HCT116 (cell line): ENCODE measurements at regions not wholly inside any gene's neighbourhood (a gene's known extent, or its start where the extent isn't known, plus 50 kb on each side); places are given as distances from the start of the nearest gene placed in this dataset.

Experiments used
- ATAC-seq: fragments of 200-7000 bp; cut with Tn5 transposase; 2 replicates; pipeline ENCODE4 v1.9.1; 2020; ENCODE audit warnings: mild to moderate bottlenecking, moderate library complexity
- BruUV-seq: library from RNA; stranded (reverse); fragments of 400-500 nt; replicated peaks from 2 replicates; lab custom pipeline; 2021; lab: Mats Ljungman, UMichigan
- CTCF ChIA-PET: fragments of 300-600 bp; sonication (Branson Sonifier 250); formaldehyde crosslinking; loops from one replicate; lab custom pipeline; 2021; ENCODE audit warnings: antibody characterized with exemption; lab: Charles Lee
- POLR2A ChIA-PET: fragments of 300-600, 350-600 bp; sonication (Branson Sonifier 250); formaldehyde crosslinking; loops from one replicate; lab custom pipeline; 2021; ENCODE audit warnings: antibody characterized with exemption; lab: Charles Lee
- RAD21 ChIA-PET, 2 experiments: fragments of 300-600 bp; sonication (Branson Sonifier 250); formaldehyde crosslinking; loops; one replicate each; lab custom pipeline; 2023; ENCODE audit warnings: low total read pairs in 2 of 2; ENCODE audit not compliant: uncharacterized antibody in 2 of 2, unreplicated experiment in 2 of 2, low non-redundant PET in 1 of 2; lab: Charles Lee
- DNase-seq: peaks from one replicate; pipeline ENCODE4 v3.0.0-alpha.2; 2010; ENCODE audit warnings: low read depth, low spot score
- H2AFZ ChIP-seq: fragments of 200-600 bp; shearing (Covaris generic), sonication (generic); 2 replicates; pipeline ENCODE4 v1.6.1; 2017; ENCODE audit warnings: low read depth, mixed run types, mixed read lengths, antibody characterized with exemption, low read length; ENCODE audit not compliant: poor library complexity, severe bottlenecking
- H3K27ac ChIP-seq: 2 replicates; pipeline ENCODE4 v1.5.1; 2012; ENCODE audit warnings: low read depth, low read length
- H3K27me3 ChIP-seq: fragments of 200-600 bp; sonication (generic); 2 replicates; pipeline ENCODE4 v1.6.1; 2016; ENCODE audit warnings: mixed run types, low read length, mixed read lengths; ENCODE audit not compliant: insufficient read depth
- H3K36me3 ChIP-seq, 2 experiments: fragments of 200-500 bp in 1 of 2; fragments of 200-600 bp in 1 of 2; sonication (Bioruptor generic) in 1 of 2; sonication (generic) in 1 of 2; 2 replicates each; pipeline versions ENCODE4 v1.5.1 to v1.6.1; 2014 to 2016; ENCODE audit warnings: low read length in 2 of 2, inconsistent platforms in 1 of 2, mixed read lengths in 1 of 2, mixed run types in 1 of 2; ENCODE audit not compliant: insufficient read depth in 2 of 2, control insufficient read depth in 1 of 2
- H3K4me1 ChIP-seq, 2 experiments: fragments of 200-600 bp in 1 of 2; sonication (generic) in 1 of 2; 2 replicates each; pipeline versions ENCODE4 v1.5.1 to v1.6.1; 2012 to 2017; ENCODE audit warnings: low read length in 2 of 2, inconsistent platforms in 1 of 2, mild to moderate bottlenecking in 1 of 2, mixed read lengths in 1 of 2, mixed run types in 1 of 2, moderate library complexity in 1 of 2; ENCODE audit not compliant: insufficient read depth in 2 of 2, control insufficient read depth in 1 of 2
- H3K4me2 ChIP-seq: fragments of 200-600 bp; sonication (generic); 2 replicates; pipeline ENCODE4 v1.6.1; 2017; ENCODE audit warnings: mixed run types, low read length, mixed read lengths
- H3K4me3 ChIP-seq, 2 experiments: fragments of 200-600 bp in 1 of 2; sonication (generic) in 1 of 2; replicated peaks in 1 of 2; 2 replicates each; pipeline ENCODE4 v1.5.1; 2011 to 2016; ENCODE audit warnings: low read length in 2 of 2, control low read depth in 1 of 2, low read depth in 1 of 2, mild to moderate bottlenecking in 1 of 2, mixed read lengths in 1 of 2, mixed run types in 1 of 2
- H3K79me2 ChIP-seq: fragments of 200-600 bp; sonication (generic); 2 replicates; pipeline ENCODE4 v1.6.1; 2017; ENCODE audit warnings: mild to moderate bottlenecking, mixed run types, low read length, moderate library complexity, mixed read lengths; ENCODE audit not compliant: insufficient read depth
- H3K9ac ChIP-seq: fragments of 200-600 bp; sonication (generic); 2 replicates; pipeline ENCODE4 v1.6.1; 2016; ENCODE audit warnings: low read length, mixed read lengths
- H3K9me2 ChIP-seq: fragments of 200-600 bp; sonication (generic), shearing (Covaris generic); 2 replicates; pipeline ENCODE4 v1.6.1; 2017; ENCODE audit warnings: mixed run types, mild to moderate bottlenecking, moderate library complexity; ENCODE audit not compliant: insufficient read depth
- H3K9me3 ChIP-seq, 2 experiments: fragments of 200-500 bp in 1 of 2; fragments of 200-600 bp in 1 of 2; sonication (Bioruptor generic) in 1 of 2; sonication (generic) in 1 of 2; 2 replicates each; pipeline ENCODE4 v1.6.1; 2014 to 2017; ENCODE audit warnings: low read length in 2 of 2, mixed read lengths in 2 of 2, inconsistent platforms in 1 of 2, low read depth in 1 of 2, mild to moderate bottlenecking in 1 of 2, mixed run types in 1 of 2, moderate library complexity in 1 of 2; ENCODE audit not compliant: control insufficient read depth in 1 of 2, insufficient read depth in 1 of 2
- H4K20me1 ChIP-seq: fragments of 200-600 bp; sonication (generic), shearing (Covaris generic); 2 replicates; pipeline ENCODE4 v1.6.1; 2017; ENCODE audit warnings: mixed run types, mild to moderate bottlenecking, moderate library complexity; ENCODE audit not compliant: insufficient read depth
- CBX3 ChIP-seq: IDR thresholded peaks from 2 replicates; pipeline ENCODE4 v1.6.1; 2012; ENCODE audit warnings: low read depth
- EGR1 ChIP-seq: IDR thresholded peaks from 2 replicates; pipeline ENCODE4 v1.6.1; 2012; ENCODE audit warnings: low read depth
- ELF1 ChIP-seq: IDR thresholded peaks from 2 replicates; pipeline ENCODE4 v1.6.1; 2012; ENCODE audit warnings: low read depth, borderline replicate concordance
- EZH2 ChIP-seq: fragments of 200-600 bp; sonication (generic); IDR thresholded peaks from 2 replicates; pipeline ENCODE4 v1.6.1; 2017; ENCODE audit warnings: antibody characterized with exemption, mixed run types
- EZH2phosphoT487 ChIP-seq: fragments of 200-600 bp; IDR thresholded peaks from 2 replicates; pipeline ENCODE4 v1.6.1; 2018; ENCODE audit warnings: antibody characterized with exemption, borderline replicate concordance
- JUND ChIP-seq: IDR thresholded peaks from 2 replicates; pipeline ENCODE4 v1.6.1; 2012
- RAD21 ChIP-seq: IDR thresholded peaks from 2 replicates; pipeline ENCODE4 v1.6.1; 2012; ENCODE audit warnings: low read depth, mild to moderate bottlenecking
- SIN3A ChIP-seq: IDR thresholded peaks from 2 replicates; pipeline ENCODE4 v1.6.1; 2012; ENCODE audit warnings: low read depth
- SP1 ChIP-seq: IDR thresholded peaks from 2 replicates; pipeline ENCODE4 v1.6.1; 2012; ENCODE audit warnings: low read depth
- SRF ChIP-seq: IDR thresholded peaks from 2 replicates; pipeline ENCODE4 v1.6.1; 2012; ENCODE audit warnings: low read depth
- TCF7L2 ChIP-seq: IDR thresholded peaks from 2 replicates; pipeline ENCODE4 v1.7.0; 2011; ENCODE audit warnings: borderline replicate concordance, inconsistent platforms; ENCODE audit not compliant: insufficient read depth, insufficient read length; ENCODE audit errors: extremely low read depth
- YY1 ChIP-seq: IDR thresholded peaks from 2 replicates; pipeline ENCODE4 v1.6.1; 2011; ENCODE audit warnings: low read length, low read depth, moderate library complexity, mild to moderate bottlenecking; ENCODE audit not compliant: insufficient replicate concordance; ENCODE audit errors: extremely low read depth
- ZFX ChIP-seq: fragments of 450-650 bp; IDR thresholded peaks from 2 replicates; pipeline ENCODE4 v1.6.1; 2017
- intact Hi-C: fragments of 100-400 bp; cut with micrococcal nuclease; formaldehyde crosslinking; loops from 2 replicates; pipeline ENCODE4 v1.10.0; 2022
- TF ChIP-seq, protein P1 (sequence below): IDR thresholded peaks from 2 replicates; pipeline ENCODE4 v1.6.1; 2012

DNA sequence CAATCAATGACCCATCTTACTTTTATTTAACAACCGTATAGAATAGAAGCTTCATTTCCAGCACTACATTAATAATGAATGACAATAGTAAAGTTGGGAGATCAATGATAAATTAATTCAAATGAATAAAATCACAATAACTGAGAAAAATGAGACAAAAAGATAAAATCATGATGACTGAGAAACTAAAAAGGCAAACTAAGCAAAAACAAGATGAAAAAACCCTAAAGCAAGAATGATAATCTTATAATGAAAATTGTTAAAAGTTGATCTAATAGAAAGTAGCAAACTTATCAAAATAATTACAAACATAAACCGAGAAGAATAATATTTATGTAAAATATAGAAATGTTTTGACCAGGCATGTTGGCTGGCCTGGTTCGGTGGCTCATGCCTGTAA is 130.4 kb upstream of the INPP4B start:
- Histone ChIP-seq H3K4me2 (no peak overlapping the region), H3K79me2 (no peaks in the 10 kb centered on the region), H3K27ac (no peak overlapping the region), H3K9me3 (no peaks in the 10 kb centered on the region), H3K9ac (no peak overlapping the region), H3K9me2 (no peaks in the 10 kb centered on the region), H2AFZ (no peak overlapping the region), H4K20me1 (no peaks in the 10 kb centered on the region), H3K4me1 (no peaks in the 10 kb centered on the region), H3K4me3 (no peak overlapping the region), H3K36me3 (no peaks in the 10 kb centered on the region), H3K27me3 (no peaks in the 10 kb centered on the region)
- intact Hi-C loops = no loop called here
- ATAC-seq (no peak), DNase-seq (no peak)
- ChIA-PET CTCF (interaction anchor here (2.1 kb wide), 1 partner anchor 9 kb away, joined by 7 read pairs; no protein-coding TSS in a partner anchor), RAD21 (no interaction called here), POLR2A (no interaction called here)
- BruUV-seq = no TSS peak
- TF ChIP-seq EZH2phosphoT487 (no peak), ELF1 (no peak), JUND (no peak), SRF (no peak), CBX3 (no peak), SIN3A (no peak), YY1 (no peak), TCF7L2 (no peak), SP1 (no peak)

DNA sequence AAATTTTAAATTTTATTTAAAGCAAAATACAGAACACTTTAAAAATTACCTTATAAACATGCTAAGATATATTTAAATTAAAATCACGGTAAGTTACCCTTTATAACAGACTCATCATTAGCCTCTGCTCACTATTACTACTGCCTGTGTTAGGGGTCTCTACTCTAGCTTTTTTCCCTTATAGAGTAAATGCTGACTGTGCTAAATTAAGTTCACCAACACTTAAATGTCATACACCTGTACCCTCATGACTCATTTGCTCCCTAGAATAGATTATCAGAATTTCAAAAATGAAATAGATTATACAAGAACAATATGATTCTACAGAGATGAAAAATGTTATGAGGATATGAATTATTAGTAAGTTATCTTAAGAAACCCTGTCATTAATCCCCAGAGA is 131.1 kb upstream of the INPP4B start:
- BruUV-seq = no TSS peak

More for the DNA sequence above, 131.1 kb upstream of the INPP4B start:
- H3K27ac ChIP-seq = no peak overlapping the region
- no peaks in the 10 kb centered on the region for H3K4me1 ChIP-seq
- H3K36me3 ChIP-seq = no peaks in the 10 kb centered on the region
- no peak overlapping the region for H3K4me2 ChIP-seq
- TF ChIP-seq CBX3 (no peak), EGR1 (no peak), RAD21 (no peak), EZH2phosphoT487 (no peak), SRF (no peak), EZH2 (no peak), JUND (no peak), ELF1 (no peak), ZFX (no peak)
- TF ChIP-seq, protein P1, sequence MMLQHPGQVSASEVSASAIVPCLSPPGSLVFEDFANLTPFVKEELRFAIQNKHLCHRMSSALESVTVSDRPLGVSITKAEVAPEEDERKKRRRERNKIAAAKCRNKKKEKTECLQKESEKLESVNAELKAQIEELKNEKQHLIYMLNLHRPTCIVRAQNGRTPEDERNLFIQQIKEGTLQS = no peak
- TF ChIP-seq, all 23 proteins: peak for 0
- Histone ChIP-seq H3K9me2 (no peaks in the 10 kb centered on the region), H3K79me2 (no peaks in the 10 kb centered on the region), H2AFZ (no peak overlapping the region), H3K9ac (no peak overlapping the region), H3K27me3 (no peaks in the 10 kb centered on the region), H3K9me3 (no peaks in the 10 kb centered on the region), H3K4me3 (no peak overlapping the region), H4K20me1 (no peaks in the 10 kb centered on the region)
- ChIA-PET CTCF (interaction anchor here (2.1 kb wide), 1 partner anchor 8 kb away, joined by 7 read pairs; no protein-coding TSS in a partner anchor), RAD21 (no interaction called here), POLR2A (no interaction called here)
- ATAC-seq (no peak), DNase-seq (no peak)
- intact Hi-C loops = no loop called here
